ENCODE measurements at regions not wholly inside any gene's neighbourhood (a gene's known extent, or its start where the extent isn't known, plus 50 kb on each side); places are given as distances from the start of the nearest gene placed in this dataset.

GRCh38 chr5:83834306-83834705 lies 113.7 kb upstream of the HAPLN1 start:
- H3K4me2 ChIP-seq (ENCODE audit: low read length): no peak overlapping the region
- H4K20me1 ChIP-seq (ENCODE audit: low read length): no peaks in the 10 kb centered on the region
- H3F3A ChIP-seq (ENCODE audit: low read length, unreplicated experiment): no peaks in the 10 kb centered on the region
- CTCF ChIA-PET: no interaction called here
- H3K36me3 ChIP-seq (ENCODE audit: low read depth, low read length): no peaks in the 10 kb centered on the region
- no peaks in the 10 kb centered on the region for H3K9me3 ChIP-seq (ENCODE audit: low read length)
- DNase-seq (no peak), ATAC-seq (no peak)
- H3K9me2 ChIP-seq (replicated peaks; ENCODE audit: low read length): no peaks in the 10 kb centered on the region
- H3K4me1 ChIP-seq (ENCODE audit: insufficient read depth, low read length): no peaks in the 10 kb centered on the region
- no peak overlapping the region for H3K9ac ChIP-seq (ENCODE audit: low read length)
- H3K27me3 ChIP-seq (ENCODE audit: low read length): no peaks in the 10 kb centered on the region
- H3K4me3 ChIP-seq (ENCODE audit: low read length): no peak overlapping the region
- POLR2A ChIA-PET (ENCODE audit: unreplicated experiment): no interaction called here
- H3K79me2 ChIP-seq (ENCODE audit: low read length): no peaks in the 10 kb centered on the region
- intact Hi-C loops (cut with micrococcal nuclease): no loop called here
- no peak overlapping the region for H3K27ac ChIP-seq (ENCODE audit: low read length)
- BruUV-seq (replicated peaks): no TSS peak
- no peak overlapping the region for H2AFZ ChIP-seq (ENCODE audit: low read length)
- no peak for TF ChIP-seq EZH2 (IDR thresholded peaks at IDR 0.05; ENCODE audit: low read length, unreplicated experiment)
- TF ChIP-seq CTCF (conservative IDR thresholded peaks at IDR 0.05; ENCODE audit: low read depth, low read length): no peak
- no peak for TF ChIP-seq EZH2phosphoT487 (IDR thresholded peaks at IDR 0.05; ENCODE audit: borderline replicate concordance, low read length)

DNA sequence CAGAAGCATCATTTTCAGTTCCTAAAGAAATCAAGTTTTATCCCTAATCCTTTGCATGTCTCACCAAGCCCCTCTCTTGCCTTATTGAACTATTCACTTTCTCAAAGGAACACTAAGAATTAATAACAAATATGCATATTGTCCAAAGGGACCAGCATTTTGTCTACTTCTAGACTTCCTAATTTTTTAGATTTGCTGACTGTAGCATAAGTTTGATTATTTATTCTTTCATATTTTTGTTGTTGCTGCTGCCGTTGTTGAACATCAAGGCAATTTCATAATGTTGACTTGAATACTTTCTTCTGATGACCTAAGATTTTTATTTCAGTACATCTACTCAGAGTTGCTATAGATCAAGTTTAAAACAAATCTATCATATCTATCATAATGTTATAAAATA lies 111.2 kb upstream of the HAPLN1 start:
- POLR2A ChIA-PET (ENCODE audit: unreplicated experiment): no interaction called here
- BruUV-seq (replicated peaks): no TSS peak
- H3K36me3 ChIP-seq (ENCODE audit: low read depth, low read length): no peaks in the 10 kb centered on the region
- no peaks in the 10 kb centered on the region for H3K9me2 ChIP-seq (replicated peaks; ENCODE audit: low read length)
- ATAC-seq (no peak), DNase-seq (no peak)
- no peaks in the 10 kb centered on the region for H3F3A ChIP-seq (ENCODE audit: low read length, unreplicated experiment)
- H3K9me3 ChIP-seq (ENCODE audit: low read length): no peaks in the 10 kb centered on the region
- no peak overlapping the region for H2AFZ ChIP-seq (ENCODE audit: low read length)
- no peaks in the 10 kb centered on the region for H3K79me2 ChIP-seq (ENCODE audit: low read length)
- no peaks in the 10 kb centered on the region for H4K20me1 ChIP-seq (ENCODE audit: low read length)
- H3K27ac ChIP-seq (ENCODE audit: low read length): no peak overlapping the region
- CTCF ChIA-PET: no interaction called here
- no peak overlapping the region for H3K4me2 ChIP-seq (ENCODE audit: low read length)
- H3K27me3 ChIP-seq (ENCODE audit: low read length): no peaks in the 10 kb centered on the region
- no peak overlapping the region for H3K4me3 ChIP-seq (ENCODE audit: low read length)
- intact Hi-C loops (cut with micrococcal nuclease): no loop called here
- TF ChIP-seq EZH2phosphoT487 (IDR thresholded peaks at IDR 0.05; ENCODE audit: borderline replicate concordance, low read length) (no peak), CTCF (conservative IDR thresholded peaks at IDR 0.05; ENCODE audit: low read depth, low read length) (no peak), EZH2 (IDR thresholded peaks at IDR 0.05; ENCODE audit: low read length, unreplicated experiment) (no peak)
- H3K4me1 ChIP-seq (ENCODE audit: insufficient read depth, low read length): peaks cover 8% of the 10 kb centered on the region; the same call in 1 of the 2 replicates
- no peak overlapping the region for H3K9ac ChIP-seq (ENCODE audit: low read length)

- no peaks in the 10 kb centered on the region for H3K27me3 ChIP-seq (ENCODE audit: low read length)
- no peaks in the 10 kb centered on the region for H4K20me1 ChIP-seq (ENCODE audit: low read length)
- DNase-seq: peak; percentile 70
- no peaks in the 10 kb centered on the region for H3F3A ChIP-seq (ENCODE audit: low read length, unreplicated experiment)
- TF ChIP-seq CTCF (conservative IDR thresholded peaks at IDR 0.05; ENCODE audit: low read depth, low read length) (no peak), EZH2phosphoT487 (IDR thresholded peaks at IDR 0.05; ENCODE audit: borderline replicate concordance, low read length) (no peak), EZH2 (IDR thresholded peaks at IDR 0.05; ENCODE audit: low read length, unreplicated experiment) (no peak)
- POLR2A ChIA-PET (ENCODE audit: unreplicated experiment): no interaction called here
- intact Hi-C loops (cut with micrococcal nuclease): no loop called here
- H3K27ac ChIP-seq (ENCODE audit: low read length): no peak overlapping the region
- no peak overlapping the region for H2AFZ ChIP-seq (ENCODE audit: low read length)
- H3K4me3 ChIP-seq (ENCODE audit: low read length): no peak overlapping the region
- H3K9ac ChIP-seq (ENCODE audit: low read length): no peak overlapping the region
- no TSS peak for BruUV-seq (replicated peaks)
- ATAC-seq: peak; percentile 64
- H3K9me3 ChIP-seq (ENCODE audit: low read length): no peaks in the 10 kb centered on the region
- H3K4me1 ChIP-seq (ENCODE audit: insufficient read depth, low read length): peaks cover 10% of the 10 kb centered on the region; the same call in 1 of the 2 replicates
- no peaks in the 10 kb centered on the region for H3K36me3 ChIP-seq (ENCODE audit: low read depth, low read length)
- H3K79me2 ChIP-seq (ENCODE audit: low read length): no peaks in the 10 kb centered on the region
- H3K4me2 ChIP-seq (ENCODE audit: low read length): no peak overlapping the region
- no peaks in the 10 kb centered on the region for H3K9me2 ChIP-seq (replicated peaks; ENCODE audit: low read length)
- CTCF ChIA-PET: no interaction called here
Measured at GRCh38 chr5:83827111-83827557, 106.5 kb upstream of the HAPLN1 start.
